H9 (cell line): ENCODE measurements at regions not wholly inside any gene's neighbourhood (a gene's known extent, or its start where the extent isn't known, plus 50 kb on each side); places are given as distances from the start of the nearest gene placed in this dataset.
A peak's percentile ranks its signal among the peaks of the same experiment; 100 is the strongest.

Source experiments
- DNase-seq: peaks from one replicate; pipeline ENCODE4 v3.0.0-alpha.2; 2017
- H2AFZ ChIP-seq: one replicate; pipeline ENCODE4 v1.6.1; 2013; ENCODE audit warnings: mild to moderate bottlenecking, low read length, control low read depth, moderate library complexity
- H2AK5ac ChIP-seq: 2 replicates; pipeline ENCODE4 v1.6.1; 2013; ENCODE audit warnings: low read length, control low read depth, mixed read lengths; ENCODE audit not compliant: insufficient read length
- H2BK120ac ChIP-seq: one replicate; pipeline ENCODE4 v1.6.1; 2013; ENCODE audit warnings: low read depth, mild to moderate bottlenecking, low read length, control low read depth, inconsistent platforms; ENCODE audit not compliant: poor library complexity, severe bottlenecking
- H2BK12ac ChIP-seq: 2 replicates; pipeline ENCODE4 v1.6.1; 2013; ENCODE audit warnings: low read length, control low read depth, mixed read lengths, low read depth; ENCODE audit not compliant: insufficient read length
- H2BK15ac ChIP-seq: 2 replicates; pipeline ENCODE4 v1.6.1; 2013; ENCODE audit warnings: low read depth, low read length, control low read depth
- H2BK20ac ChIP-seq: one replicate; pipeline ENCODE4 v1.6.1; 2013; ENCODE audit warnings: low read depth, mild to moderate bottlenecking, low read length, control low read depth, inconsistent platforms; ENCODE audit not compliant: poor library complexity, severe bottlenecking
- H2BK5ac ChIP-seq: 2 replicates; pipeline ENCODE4 v1.6.1; 2013; ENCODE audit warnings: low read length, control low read depth, mixed read lengths; ENCODE audit not compliant: insufficient read length
- H3K14ac ChIP-seq: 2 replicates; pipeline ENCODE4 v1.6.1; 2013; ENCODE audit warnings: low read length, control low read depth; ENCODE audit not compliant: insufficient read depth
- H3K18ac ChIP-seq: 2 replicates; pipeline ENCODE4 v1.6.1; 2013; ENCODE audit warnings: low read depth, mild to moderate bottlenecking, mixed read lengths, low read length, control low read depth; ENCODE audit not compliant: insufficient read length
- H3K23ac ChIP-seq: 2 replicates; pipeline ENCODE4 v1.6.1; 2013; ENCODE audit warnings: low read length, control low read depth, mixed read lengths, low read depth; ENCODE audit not compliant: insufficient read length
- H3K23me2 ChIP-seq: 2 replicates; pipeline ENCODE4 v1.6.1; 2013; ENCODE audit warnings: low read depth, mild to moderate bottlenecking, mixed read lengths, low read length, control low read depth; ENCODE audit not compliant: insufficient read length, poor library complexity, severe bottlenecking
- H3K27ac ChIP-seq: 2 replicates; pipeline ENCODE4 v1.5.1; 2013; ENCODE audit warnings: low read length, control low read depth, mixed read lengths, low read depth; ENCODE audit not compliant: insufficient read length
- H3K27me3 ChIP-seq: 2 replicates; pipeline ENCODE4 v1.6.1; 2013; ENCODE audit warnings: low read length, control low read depth, inconsistent platforms; ENCODE audit not compliant: insufficient read depth
- H3K4ac ChIP-seq: 2 replicates; pipeline ENCODE4 v1.6.1; 2013; ENCODE audit warnings: low read depth, mild to moderate bottlenecking, control low read depth, inconsistent platforms, low read length, moderate library complexity
- H3K4me1 ChIP-seq: 2 replicates; pipeline ENCODE4 v1.6.1; 2013; ENCODE audit warnings: low read length, control low read depth, inconsistent platforms; ENCODE audit not compliant: insufficient read depth
- H3K4me2 ChIP-seq: 2 replicates; pipeline ENCODE4 v1.6.1; 2013; ENCODE audit warnings: low read length, control low read depth, mixed read lengths; ENCODE audit not compliant: insufficient read length, insufficient read depth
- H3K56ac ChIP-seq: 2 replicates; pipeline ENCODE4 v1.6.1; 2013; ENCODE audit warnings: low read depth, mild to moderate bottlenecking, mixed read lengths, low read length, control low read depth; ENCODE audit not compliant: insufficient read length
- H3K79me1 ChIP-seq: 2 replicates; pipeline ENCODE4 v1.6.1; 2013; ENCODE audit warnings: low read depth, mild to moderate bottlenecking, moderate library complexity, low read length, control low read depth, inconsistent platforms; ENCODE audit not compliant: insufficient read depth, poor library complexity, severe bottlenecking
- H3K79me2 ChIP-seq: 2 replicates; pipeline ENCODE4 v1.6.1; 2013; ENCODE audit warnings: low read length, control low read depth, inconsistent platforms; ENCODE audit not compliant: insufficient read depth
- H3K9ac ChIP-seq: 2 replicates; pipeline ENCODE4 v1.6.1; 2013; ENCODE audit warnings: low read length, control low read depth, mixed read lengths; ENCODE audit not compliant: insufficient read length; ENCODE audit errors: extremely low read depth
- H3K9me3 ChIP-seq: one replicate; pipeline ENCODE4 v1.6.1; 2013; ENCODE audit warnings: low read depth, low read length, inconsistent platforms; ENCODE audit not compliant: control insufficient read depth
- H3T11ph ChIP-seq: one replicate; pipeline ENCODE4 v1.6.1; 2013; ENCODE audit warnings: mild to moderate bottlenecking, low read length, control low read depth, inconsistent platforms
- H4K20me1 ChIP-seq: one replicate; pipeline ENCODE4 v1.6.1; 2013; ENCODE audit not compliant: control insufficient read depth, insufficient read length, insufficient read depth
- H4K5ac ChIP-seq: 2 replicates; pipeline ENCODE4 v1.6.1; 2013; ENCODE audit warnings: low read depth, mild to moderate bottlenecking, mixed read lengths, low read length, control low read depth; ENCODE audit not compliant: insufficient read length
- H4K8ac ChIP-seq: replicated peaks from 2 replicates; pipeline ENCODE4 v1.6.1; 2013; ENCODE audit warnings: low read length, control low read depth, mixed read lengths, low read depth; ENCODE audit not compliant: insufficient read length
- H4K91ac ChIP-seq: 2 replicates; pipeline ENCODE4 v1.6.1; 2013; ENCODE audit warnings: low read depth, mild to moderate bottlenecking, moderate library complexity, mixed read lengths, low read length, control low read depth; ENCODE audit not compliant: insufficient read length
- H3K27ac Mint-ChIP-seq, 3 experiments: 2 replicates in 2 of 3; 3 replicates in 1 of 3; pipeline ENCODE4 v1.8.0; 2020 to 2021; ENCODE audit warnings: mixed read lengths in 3 of 3, mild to moderate bottlenecking in 1 of 3, moderate library complexity in 1 of 3
- H3K27me3 Mint-ChIP-seq: 2 replicates; pipeline ENCODE4 v1.8.0; 2021; ENCODE audit warnings: low read depth, mild to moderate bottlenecking, moderate library complexity, mixed read lengths
- H3K36me3 Mint-ChIP-seq, 3 experiments: 2 replicates in 2 of 3; 3 replicates in 1 of 3; pipeline ENCODE4 v1.8.0; 2020 to 2021; ENCODE audit warnings: low read depth in 3 of 3, mixed read lengths in 3 of 3; ENCODE audit not compliant: insufficient read depth in 1 of 3
- H3K4me1 Mint-ChIP-seq, 2 experiments: 2 replicates each; pipeline ENCODE4 v1.8.0; 2020; ENCODE audit warnings: mixed read lengths in 2 of 2
- H3K4me3 Mint-ChIP-seq, 2 experiments: 2 replicates in 1 of 2; 3 replicates in 1 of 2; pipeline ENCODE4 v1.8.0; 2020 to 2021; ENCODE audit warnings: mild to moderate bottlenecking in 2 of 2, mixed read lengths in 2 of 2, moderate library complexity in 1 of 2
- H3K9me3 Mint-ChIP-seq, 2 experiments: 2 replicates in 1 of 2; 3 replicates in 1 of 2; pipeline ENCODE4 v1.8.0; 2020; ENCODE audit warnings: mild to moderate bottlenecking in 2 of 2, mixed read lengths in 2 of 2, moderate library complexity in 1 of 2
- WGBS: extraction: QIAGEN DNeasy Blood & Tissue Kit; methylation state at CpG from one replicate; pipeline ENCODE4 v1.1.7; 2013; ENCODE audit warnings: missing lambda C conversion rate, low lambda C conversion rate, mixed read lengths; ENCODE audit not compliant: insufficient read length; ENCODE audit errors: extremely low coverage; 5-methylcytosine and 5-hydroxymethylcytosine counted together
- TF ChIP-seq, protein P1 (sequence below): fragments of 200-600 bp; sonication (generic); conservative IDR thresholded peaks from 3 replicates; pipeline ENCODE4 v1.8.0; 2021; ENCODE audit warnings: antibody characterized with exemption, mild to moderate bottlenecking

DNA sequence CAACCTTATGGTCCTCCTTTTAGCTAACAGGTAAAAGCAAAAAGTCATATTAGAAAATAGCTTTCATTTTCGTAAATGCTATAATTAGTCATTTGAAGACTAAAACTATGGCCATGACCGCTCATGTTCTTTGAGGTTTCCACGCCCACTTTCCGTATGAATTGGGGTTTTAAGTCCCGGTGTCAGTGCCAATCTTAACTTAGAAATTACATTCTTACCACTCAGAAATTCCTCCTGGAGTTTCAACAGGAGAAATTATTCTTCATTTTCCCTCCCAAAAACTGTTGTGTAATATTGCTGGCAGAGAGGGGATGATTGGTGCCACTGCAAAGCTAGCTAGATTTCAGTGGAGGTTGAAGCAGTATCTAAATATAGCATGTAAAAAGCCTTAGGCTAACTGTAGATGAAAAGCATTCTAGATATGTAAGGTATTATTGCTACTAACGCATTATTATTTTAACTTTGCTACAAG, 71.0 kb upstream of the MDFIC2 start:
- Histone ChIP-seq H2BK5ac (no peak overlapping the region), H3K18ac (no peak overlapping the region), H3K23me2 (no peaks in the 10 kb centered on the region), H3K9ac (no peak overlapping the region), H3K79me1 (no peaks in the 10 kb centered on the region), H3K79me2 (no peaks in the 10 kb centered on the region), H2BK15ac (no peak overlapping the region), H4K91ac (no peak overlapping the region), H4K5ac (no peak overlapping the region), H3K56ac (no peak overlapping the region), H3K4me1 (no peaks in the 10 kb centered on the region; the same call in 1 of the 2 replicates), H2AK5ac (no peak overlapping the region), H4K20me1 (no peaks in the 10 kb centered on the region), H3K14ac (no peak overlapping the region), H4K8ac (no peak overlapping the region), H3K9me3 (no peaks in the 10 kb centered on the region), H3T11ph (no peak overlapping the region), H3K27me3 (no peaks in the 10 kb centered on the region), H2BK120ac (no peak overlapping the region), H2BK20ac (no peak overlapping the region), H2BK12ac (no peak overlapping the region), H3K23ac (no peak overlapping the region), H2AFZ (no peak overlapping the region), H3K4me2 (no peak overlapping the region), H3K4ac (no peak overlapping the region), H3K27ac (no peak overlapping the region)
- Mint-ChIP-seq H3K27ac (peak overlapping the region in 1 of 3 experiments; percentile 20; a peak in 2 of 7 replicates), H3K27me3 (no peaks in the 10 kb centered on the region; the same call in 1 of the 2 replicates), H3K9me3 (peaks cover 0 to under 1% of the 10 kb centered on the region in 2 experiments; a peak in 1 of 5 replicates), H3K4me3 (no peak overlapping the region), H3K36me3 (no peaks in the 10 kb centered on the region), H3K4me1 (peaks cover 6 to 15% of the 10 kb centered on the region in 2 experiments; a peak in 3 of 4 replicates)
- no peak for DNase-seq
- no CpG with 5 or more reads among the region's 6 CpGs for WGBS
- TF ChIP-seq, protein P1, sequence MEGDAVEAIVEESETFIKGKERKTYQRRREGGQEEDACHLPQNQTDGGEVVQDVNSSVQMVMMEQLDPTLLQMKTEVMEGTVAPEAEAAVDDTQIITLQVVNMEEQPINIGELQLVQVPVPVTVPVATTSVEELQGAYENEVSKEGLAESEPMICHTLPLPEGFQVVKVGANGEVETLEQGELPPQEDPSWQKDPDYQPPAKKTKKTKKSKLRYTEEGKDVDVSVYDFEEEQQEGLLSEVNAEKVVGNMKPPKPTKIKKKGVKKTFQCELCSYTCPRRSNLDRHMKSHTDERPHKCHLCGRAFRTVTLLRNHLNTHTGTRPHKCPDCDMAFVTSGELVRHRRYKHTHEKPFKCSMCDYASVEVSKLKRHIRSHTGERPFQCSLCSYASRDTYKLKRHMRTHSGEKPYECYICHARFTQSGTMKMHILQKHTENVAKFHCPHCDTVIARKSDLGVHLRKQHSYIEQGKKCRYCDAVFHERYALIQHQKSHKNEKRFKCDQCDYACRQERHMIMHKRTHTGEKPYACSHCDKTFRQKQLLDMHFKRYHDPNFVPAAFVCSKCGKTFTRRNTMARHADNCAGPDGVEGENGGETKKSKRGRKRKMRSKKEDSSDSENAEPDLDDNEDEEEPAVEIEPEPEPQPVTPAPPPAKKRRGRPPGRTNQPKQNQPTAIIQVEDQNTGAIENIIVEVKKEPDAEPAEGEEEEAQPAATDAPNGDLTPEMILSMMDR = no peak
